Inferior parietal cortex (tissue), 1 donor: ENCODE measurements at regions not wholly inside any gene's neighbourhood (a gene's known extent, or its start where the extent isn't known, plus 50 kb on each side); places are given as distances from the start of the nearest gene placed in this dataset.

Experiments used
- DNase-seq: peaks from one replicate; pipeline ENCODE4 v3.0.0-alpha.2; 2016; ENCODE audit errors: extremely low spot score

GRCh38 chrX:140848800-140849199, 139.2 kb downstream of the LINC00632 start:
- no peak for DNase-seq

DNA sequence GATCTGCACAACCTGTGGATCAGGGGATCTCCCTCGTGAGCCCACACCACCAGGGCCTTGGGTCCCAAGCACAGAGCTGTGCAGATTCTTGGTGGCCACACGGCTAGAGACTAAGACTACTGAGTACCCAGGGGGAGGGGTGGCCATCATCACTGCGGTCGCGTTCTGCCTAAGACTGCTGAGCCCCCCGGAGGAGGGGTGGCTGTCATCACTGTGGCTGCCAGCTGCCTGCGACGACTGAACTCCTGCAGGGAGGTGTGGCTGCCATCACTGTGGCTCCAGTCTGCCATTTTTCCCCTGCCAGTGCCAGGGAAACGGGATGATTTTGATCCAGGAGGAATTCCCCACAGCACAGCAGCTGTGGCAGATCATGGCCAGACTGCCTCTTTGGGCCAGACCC, 141.7 kb upstream of the SPANXB1 start:
- DNase-seq, result no peak

GRCh38 chrX:140866446-140866845, 135.9 kb upstream of the SPANXB1 start:
- no peak for DNase-seq

DNA sequence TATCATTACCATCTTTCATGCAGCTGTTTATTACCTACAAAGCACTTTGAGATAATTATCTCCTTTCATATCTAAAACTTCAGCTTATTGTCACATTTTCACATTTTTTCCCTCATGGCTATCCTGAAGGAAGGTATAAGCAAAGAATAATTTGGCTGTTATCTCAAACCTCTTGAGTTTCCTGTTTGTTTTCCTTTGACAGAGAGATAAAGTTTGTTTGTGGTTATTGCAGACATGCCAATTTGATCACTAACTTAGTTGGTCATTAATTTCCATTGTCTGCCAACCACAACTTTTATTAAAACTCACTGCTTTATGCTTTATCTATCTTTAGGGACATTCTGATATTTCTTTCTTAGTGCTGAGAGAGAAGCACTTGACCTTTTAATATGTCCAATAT, 89.8 kb upstream of the SPANXB1 start:
- DNase-seq, result no peak

- DNase-seq, result no peak
Measured at GRCh38 chrX:140913802-140914501, 88.4 kb upstream of the SPANXB1 start.

DNA sequence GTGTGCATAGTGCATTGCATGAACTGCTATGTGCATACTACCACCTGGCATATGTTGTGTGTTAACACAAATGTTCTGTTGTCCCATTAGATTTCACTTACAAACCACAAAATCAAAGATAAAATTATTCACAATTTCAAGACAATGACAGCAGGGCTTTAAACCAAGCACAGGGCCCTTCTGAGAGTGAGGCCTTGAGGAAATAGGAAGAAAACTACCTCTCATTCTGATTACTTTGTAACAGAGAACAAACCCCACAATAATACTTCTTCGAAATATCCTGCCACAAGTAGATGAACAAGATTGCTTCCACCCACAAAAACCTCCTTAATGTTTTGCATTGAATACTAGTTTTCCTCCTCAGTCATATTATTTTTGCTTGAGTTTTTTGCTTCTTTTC, 85.5 kb upstream of the SPANXB1 start:
- DNase-seq, result no peak

- no peak for DNase-seq
Measured at GRCh38 chrX:140917354-140918115, 84.9 kb upstream of the SPANXB1 start.

GRCh38 chrX:140918398-140919038, 83.9 kb upstream of the SPANXB1 start:
- DNase-seq, result peak; percentile 60

DNA sequence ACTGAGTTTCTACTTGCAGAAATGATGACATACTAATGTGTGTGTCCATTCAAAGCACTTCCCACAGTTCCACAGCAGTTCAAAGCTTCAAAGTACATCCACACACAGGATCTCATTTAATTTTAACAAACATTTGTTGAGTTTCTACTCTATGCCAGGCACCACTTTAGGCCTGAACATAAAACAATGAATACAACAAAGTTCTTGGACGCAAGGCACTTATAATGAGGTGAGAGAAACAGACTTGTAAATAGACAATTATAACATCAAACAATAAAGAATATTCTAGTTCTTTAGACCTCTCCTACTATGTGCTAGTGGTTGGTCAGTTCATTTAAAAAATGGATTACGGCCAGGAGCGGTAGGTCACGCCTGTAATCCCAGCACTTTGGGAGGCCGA, 82.0 kb upstream of the SPANXB1 start:
- no peak for DNase-seq

DNA sequence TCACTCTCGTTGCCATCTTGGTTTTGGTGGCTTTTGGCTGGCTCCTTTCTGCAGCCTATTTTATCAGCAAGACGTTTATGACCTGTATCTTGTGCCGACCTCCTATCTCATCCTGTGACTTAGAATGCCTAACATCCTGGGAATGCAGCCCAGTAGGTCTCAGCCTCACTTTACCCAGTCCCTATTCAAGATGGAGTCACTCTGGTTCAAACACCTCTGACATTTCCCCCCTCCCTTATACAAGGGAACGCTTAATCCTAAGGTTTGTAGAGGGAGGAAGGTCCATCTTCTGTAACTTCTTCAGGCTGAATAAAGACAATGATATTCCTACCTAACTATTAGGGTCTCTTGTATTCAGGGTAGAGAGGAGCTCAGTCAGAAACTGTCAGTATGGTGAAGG, 79.3 kb upstream of the SPANXB1 start:
- no peak for DNase-seq

DNA sequence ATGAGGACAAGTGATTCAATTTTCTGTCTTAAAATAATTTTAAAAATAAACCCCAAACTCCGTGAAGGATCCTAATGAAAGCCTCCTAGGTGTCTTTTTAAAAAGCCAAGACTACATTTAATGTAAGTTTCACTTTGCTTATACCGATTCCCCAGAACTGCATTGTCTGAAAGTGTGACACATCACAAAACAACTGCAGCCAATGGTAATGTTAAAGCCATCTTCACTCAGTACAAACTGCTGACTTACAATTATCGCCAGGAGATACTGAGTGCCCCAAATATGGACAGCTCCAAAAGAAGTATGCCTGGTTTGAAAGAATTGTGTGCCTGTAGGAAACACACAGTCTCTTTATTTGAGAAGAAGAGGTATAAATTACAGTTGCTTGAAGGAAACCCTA, 73.7 kb upstream of the SPANXB1 start:
- no peak for DNase-seq

DNA sequence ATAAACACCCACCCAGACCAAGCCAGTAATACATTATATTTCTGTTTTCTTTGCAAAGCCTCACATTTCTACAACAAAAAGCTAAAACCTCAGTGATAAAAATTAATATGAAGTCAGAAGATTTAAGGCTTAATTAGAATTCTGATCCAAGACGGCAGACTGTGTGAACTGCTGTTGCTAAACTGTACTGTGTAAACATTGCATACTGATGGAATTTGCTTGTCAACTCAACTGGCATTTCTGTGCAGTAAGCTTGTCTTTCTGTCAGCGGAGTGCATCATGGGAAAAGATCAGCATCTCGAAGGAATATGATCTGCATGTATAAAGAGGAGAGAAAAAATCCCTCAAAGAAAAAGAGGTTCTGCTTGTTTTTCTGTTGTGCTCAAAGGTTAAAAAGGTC, 69.4 kb upstream of the SPANXB1 start:
- DNase-seq, result no peak

- no peak for DNase-seq
Measured at GRCh38 chrX:140933874-140934655, 68.3 kb upstream of the SPANXB1 start.

DNA sequence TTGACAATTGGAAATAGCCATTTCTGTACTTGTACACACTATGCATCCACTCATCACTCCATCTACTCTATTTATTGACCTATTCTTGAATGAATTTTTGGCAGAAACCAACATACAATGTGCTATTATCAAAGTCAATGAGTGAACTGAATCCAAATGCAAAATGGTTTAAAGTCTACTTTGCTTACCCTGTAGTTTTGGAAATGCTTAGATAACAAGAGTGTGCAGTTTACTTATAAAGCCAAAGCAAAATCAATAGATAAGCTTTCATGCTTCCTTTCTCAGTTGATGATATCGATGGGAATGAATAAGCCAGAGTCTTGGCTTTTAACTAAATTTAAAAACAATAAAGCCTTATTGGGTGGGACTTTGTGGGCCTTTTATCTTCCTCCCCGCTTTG, 58.9 kb upstream of the SPANXB1 start:
- DNase-seq, result no peak

GRCh38 chrX:140944710-140945109, 57.7 kb upstream of the SPANXB1 start:
- no peak for DNase-seq

DNA sequence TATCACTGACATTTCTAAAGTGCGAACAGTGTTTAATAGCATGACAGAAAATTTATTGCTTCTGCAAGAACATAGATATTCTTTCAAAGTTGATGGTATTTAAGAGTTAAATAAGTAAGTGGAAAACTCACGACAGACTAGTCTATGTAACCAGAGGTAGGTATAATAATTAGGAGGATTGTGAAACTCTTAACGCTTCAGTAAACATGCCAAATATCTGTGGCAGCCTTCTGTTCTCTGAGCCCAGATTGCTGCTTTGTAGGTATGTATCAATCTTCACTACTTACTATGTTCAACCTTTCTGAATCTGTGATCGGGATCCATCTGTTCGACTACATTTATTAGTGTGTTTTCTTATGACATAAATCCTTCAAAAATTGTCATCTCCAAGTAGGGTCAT, 53.6 kb upstream of the SPANXB1 start:
- DNase-seq, result no peak

- no peak for DNase-seq
Measured at GRCh38 chrX:140949233-140949632, 53.2 kb upstream of the SPANXB1 start.
